ENCODE measurements at regions not wholly inside any gene's neighbourhood (a gene's known extent, or its start where the extent isn't known, plus 50 kb on each side); places are given as distances from the start of the nearest gene placed in this dataset.
"Not testable (repeated sequence)": the region's sequence is repeated elsewhere in the genome, so short reads cannot be mapped to it uniquely, and the experiment has no call there.

- DNase-seq, result no peak
These were observed 149.5 kb upstream of the SVIL start for GRCh38 chr10:29784175-29784773.

DNA sequence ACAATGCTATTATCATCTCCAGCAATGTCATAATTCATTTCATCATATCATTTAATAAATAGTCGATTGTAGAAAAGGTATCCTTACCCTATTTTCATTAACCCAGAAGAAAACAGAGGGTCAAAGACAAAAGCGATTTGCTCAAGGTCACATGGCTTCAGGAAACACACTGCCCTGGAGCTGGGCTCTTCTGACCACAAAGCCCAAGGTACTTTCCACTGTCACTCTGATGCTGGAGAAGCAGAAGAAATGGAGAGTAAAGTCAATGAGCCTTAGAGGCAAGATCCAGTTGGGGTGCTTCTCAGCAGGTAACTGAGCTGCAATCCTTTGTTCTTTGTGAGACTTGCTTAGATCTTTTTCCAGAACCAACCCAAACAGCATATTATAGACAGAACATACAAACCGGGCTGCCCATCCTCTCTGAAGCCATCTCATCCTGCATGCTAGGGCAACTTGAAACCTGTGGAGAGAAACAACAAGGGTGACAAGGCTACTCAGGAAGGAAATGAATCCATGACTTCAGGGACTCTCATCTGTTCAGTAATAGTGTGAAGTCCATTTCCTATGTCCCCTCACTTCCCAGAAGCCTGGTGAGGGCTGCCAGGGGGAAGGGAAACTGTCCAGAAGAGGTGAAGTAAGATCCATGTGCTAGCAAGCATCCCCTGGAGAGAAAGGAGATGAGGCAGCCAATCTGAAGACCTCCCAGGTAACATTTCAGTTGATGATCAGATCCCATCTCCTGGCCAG, 148.6 kb upstream of the SVIL start:
- DNase-seq, result no peak

GRCh38 chr10:29780639-29781038, 145.9 kb upstream of the SVIL start:
- no peak for DNase-seq

GRCh38 chr10:29780096-29780495, 145.3 kb upstream of the SVIL start:
- no peak for DNase-seq

DNA sequence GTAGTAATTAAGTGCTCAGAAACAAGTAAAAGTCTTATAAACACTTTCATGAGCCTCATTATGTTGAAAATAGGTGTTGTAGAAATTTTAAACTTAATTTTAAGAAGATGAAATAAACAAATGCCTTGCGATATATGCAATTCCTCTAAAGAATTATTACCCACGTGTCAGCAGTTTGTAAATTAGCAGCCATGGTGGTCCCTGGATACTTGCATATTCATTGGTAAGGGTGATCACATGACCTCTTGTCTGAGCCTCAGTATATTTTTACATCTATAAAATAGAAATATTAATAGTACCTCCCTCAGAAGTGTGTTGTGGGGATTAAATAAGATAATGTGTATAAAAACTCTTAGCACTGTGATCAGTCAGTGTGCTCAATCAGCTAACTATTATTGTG, 141.5 kb upstream of the SVIL start:
- no peak for DNase-seq

GRCh38 chr10:29774475-29774874, 139.7 kb upstream of the SVIL start:
- no peak for DNase-seq

DNA sequence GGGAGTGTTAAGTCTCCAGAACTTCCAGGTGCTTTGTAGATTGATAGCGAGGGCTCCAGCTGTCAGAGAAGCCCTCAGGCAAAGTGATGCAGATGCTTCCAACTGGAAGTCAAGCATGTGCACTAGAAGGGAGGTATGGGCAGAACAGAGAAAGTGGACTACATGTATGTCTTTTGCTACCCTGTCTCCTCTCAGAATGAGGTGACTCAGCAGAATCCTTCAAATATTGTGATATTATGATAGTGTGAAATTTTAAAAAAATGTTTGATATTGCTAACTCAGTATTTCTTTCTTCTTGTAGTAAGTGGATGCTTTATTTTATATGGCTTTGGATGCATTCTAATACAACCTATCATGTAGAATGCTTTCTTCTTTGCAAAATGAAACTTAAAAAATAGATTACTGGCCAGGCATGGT, 138.9 kb upstream of the SVIL start:
- no peak for DNase-seq

DNA sequence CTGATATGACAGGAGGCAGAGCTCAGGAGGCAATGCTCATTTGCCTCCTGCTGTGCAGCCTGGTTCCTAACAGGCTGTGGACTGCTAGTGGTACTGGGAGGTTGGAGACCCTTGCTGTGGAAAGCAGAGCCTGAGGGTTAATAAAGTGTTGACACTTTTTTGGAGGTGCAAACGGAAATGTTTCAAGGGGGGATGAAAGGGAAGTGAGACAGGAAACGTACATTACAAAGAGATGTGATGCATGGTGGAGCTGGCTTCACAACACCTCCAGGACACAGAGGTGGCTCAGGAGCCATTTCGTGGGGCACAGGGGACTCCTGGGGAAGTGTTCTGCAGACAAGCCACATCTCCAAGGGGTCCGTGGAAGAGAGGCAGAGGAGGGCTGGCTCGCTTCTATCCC, 137.6 kb upstream of the SVIL start:
- no peak for DNase-seq

DNA sequence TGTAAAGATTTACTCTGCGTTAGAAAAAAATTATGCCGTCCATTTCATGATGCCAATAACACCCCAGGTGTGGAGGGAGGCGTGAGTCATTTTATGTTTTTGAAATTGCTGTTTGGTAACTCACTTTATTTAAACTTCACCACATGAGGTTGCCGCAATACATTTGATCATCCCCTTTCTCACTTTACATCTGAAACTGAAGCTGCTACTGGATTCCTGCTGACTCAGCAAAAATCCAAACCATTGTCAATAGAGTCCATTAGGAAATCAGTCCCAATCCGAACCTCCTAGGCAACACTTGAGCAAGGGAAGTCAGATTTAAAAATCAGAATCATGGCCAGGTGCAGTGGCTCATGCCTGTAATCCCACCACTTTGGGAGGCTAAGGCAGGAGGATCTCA, 136.6 kb upstream of the SVIL start:
- no peak for DNase-seq

DNA sequence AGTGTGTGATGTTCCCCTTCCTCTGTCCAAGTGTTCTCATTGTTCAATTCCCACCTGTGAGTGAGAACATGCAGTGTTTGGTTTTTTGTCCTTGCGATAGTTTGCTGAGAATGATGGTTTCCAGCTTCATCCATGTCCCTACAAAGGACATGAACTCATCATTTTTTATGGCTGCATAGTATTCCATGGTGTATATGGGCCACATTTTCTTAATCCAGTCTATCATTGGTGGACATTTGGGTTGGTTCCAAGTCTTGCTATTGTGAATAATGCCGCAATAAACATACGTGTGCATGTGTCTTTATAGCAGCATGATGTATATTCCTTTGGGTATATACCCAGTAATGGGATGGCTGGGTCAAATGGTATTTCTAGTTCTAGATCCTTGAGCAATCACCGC, 134.5 kb upstream of the SVIL start:
- DNase-seq, result not testable (repeated sequence)

DNA sequence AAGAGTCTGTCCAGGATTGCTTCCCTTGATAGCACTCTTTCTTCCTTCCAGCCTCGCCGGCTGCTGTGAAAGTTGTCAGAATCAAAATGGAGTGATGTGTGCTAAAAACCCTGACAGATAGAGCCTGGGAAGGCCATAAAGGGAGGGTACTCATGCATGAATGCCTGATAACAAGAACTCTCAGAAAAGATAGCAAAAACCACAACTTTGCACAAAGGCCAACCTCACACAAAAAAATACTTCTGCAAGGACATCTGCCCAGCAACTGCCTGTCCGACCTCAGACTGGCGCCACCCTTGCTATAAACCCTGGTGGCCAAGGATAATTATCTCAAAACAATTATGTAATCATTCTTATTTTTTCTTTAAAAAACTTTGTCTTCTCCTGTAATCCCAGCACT, 133.2 kb upstream of the SVIL start:
- DNase-seq, result no peak

DNA sequence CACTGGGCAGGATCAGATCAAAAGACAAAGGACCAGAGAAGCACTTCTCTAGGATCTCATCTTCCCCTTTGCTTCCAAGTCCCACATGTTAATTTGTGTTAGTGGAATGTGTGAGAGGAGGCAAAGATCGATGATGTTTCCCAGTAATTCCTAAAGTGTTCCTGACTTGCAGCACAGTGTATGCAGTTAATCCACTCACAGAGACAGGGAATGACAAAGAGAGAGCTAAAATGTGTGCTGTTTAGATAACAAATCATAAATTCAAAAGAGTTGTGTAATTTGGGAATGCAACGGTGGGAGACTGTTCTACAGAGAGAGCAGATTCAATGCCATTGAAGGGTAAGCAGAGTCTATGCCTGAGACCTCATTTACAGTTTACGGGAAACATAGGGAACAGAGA, 132.0 kb upstream of the SVIL start:
- no peak for DNase-seq

GRCh38 chr10:29765330-29765729, 130.6 kb upstream of the SVIL start:
- no peak for DNase-seq

GRCh38 chr10:29763396-29763795, 128.6 kb upstream of the SVIL start:
- no peak for DNase-seq

DNA sequence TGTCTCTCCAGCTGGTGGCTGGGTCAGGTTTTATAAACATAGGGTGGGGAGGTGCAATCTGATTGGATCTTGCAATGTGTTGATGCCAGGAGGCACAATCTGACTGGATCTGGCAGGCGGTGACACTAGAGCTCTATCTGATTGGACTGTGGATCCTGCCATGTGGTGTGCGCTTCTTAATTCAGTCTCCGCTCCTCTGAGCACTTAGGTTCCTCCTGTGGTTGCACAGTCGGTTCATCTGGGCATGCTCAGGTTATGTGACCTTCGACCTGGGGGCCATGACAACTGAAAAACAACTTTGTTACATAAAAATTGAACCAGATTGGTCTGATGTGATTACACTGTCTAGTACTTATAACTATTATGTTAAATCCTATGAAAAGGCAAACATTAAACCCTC, 127.1 kb upstream of the SVIL start:
- no peak for DNase-seq

DNA sequence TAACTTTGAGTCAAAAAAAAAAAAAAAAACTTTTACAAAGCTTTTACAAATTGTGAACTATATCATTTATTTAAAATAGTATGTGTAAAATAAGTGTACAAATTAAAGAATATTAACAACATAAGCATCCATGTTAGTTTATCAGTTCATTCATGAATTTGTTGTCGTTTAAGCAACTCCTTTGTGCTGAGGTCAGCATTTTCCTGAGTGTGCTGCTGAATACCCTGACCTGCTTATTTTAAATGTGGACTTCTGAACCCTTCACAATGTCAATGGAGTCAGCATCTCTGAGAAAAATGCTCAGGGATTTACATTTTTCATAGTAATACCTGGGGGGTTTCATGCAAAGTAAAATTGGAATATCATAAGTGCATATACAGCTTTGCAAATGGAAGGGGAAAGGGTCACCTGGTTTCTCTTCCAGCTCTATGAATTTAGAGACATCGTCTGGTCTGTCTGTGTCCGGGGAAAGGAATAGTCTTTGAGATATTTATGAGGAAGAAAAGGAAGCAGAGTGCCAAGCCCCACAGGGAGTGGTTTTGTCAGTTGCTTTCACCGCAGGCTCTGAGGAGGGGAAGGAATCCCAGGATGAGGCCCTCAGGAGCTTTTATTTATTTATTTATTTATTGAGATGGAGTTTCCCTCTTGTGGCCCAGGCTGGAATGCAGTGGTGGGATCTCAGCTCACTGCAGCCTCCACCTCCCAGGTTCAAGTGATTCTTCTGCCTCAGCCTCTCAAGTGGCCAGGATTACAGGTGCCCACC, 125.5 kb upstream of the SVIL start:
- no peak for DNase-seq

- no peak for DNase-seq
These were observed 123.0 kb upstream of the SVIL start for GRCh38 chr10:29757551-29758297.

GRCh38 chr10:29756451-29756850, 121.7 kb upstream of the SVIL start:
- no peak for DNase-seq

GRCh38 chr10:29753283-29753682, 118.5 kb upstream of the SVIL start:
- DNase-seq, result no peak

GRCh38 chr10:29751684-29752083, 116.9 kb upstream of the SVIL start:
- DNase-seq, result no peak

GRCh38 chr10:29751240-29751639, 116.5 kb upstream of the SVIL start:
- no peak for DNase-seq

DNA sequence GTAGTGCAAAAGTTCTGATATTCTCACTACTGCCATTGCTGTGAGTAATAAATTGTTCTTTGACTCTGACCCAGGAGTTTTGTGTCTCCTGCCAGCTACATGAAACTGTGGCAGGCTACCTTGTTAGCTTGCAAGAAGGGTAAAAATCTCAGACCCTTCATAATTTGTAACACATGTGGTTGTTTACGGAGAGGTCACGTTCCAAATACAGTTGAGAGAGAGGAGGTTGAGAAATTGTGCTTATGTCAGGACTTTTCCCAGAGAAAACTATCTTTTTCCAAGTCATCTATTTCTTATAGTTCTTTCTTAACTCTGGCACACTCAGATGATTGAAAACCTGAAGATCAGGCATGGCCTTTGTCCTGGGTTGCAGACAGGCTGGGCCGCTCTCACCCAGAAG, 114.4 kb upstream of the SVIL start:
- no peak for DNase-seq

DNA sequence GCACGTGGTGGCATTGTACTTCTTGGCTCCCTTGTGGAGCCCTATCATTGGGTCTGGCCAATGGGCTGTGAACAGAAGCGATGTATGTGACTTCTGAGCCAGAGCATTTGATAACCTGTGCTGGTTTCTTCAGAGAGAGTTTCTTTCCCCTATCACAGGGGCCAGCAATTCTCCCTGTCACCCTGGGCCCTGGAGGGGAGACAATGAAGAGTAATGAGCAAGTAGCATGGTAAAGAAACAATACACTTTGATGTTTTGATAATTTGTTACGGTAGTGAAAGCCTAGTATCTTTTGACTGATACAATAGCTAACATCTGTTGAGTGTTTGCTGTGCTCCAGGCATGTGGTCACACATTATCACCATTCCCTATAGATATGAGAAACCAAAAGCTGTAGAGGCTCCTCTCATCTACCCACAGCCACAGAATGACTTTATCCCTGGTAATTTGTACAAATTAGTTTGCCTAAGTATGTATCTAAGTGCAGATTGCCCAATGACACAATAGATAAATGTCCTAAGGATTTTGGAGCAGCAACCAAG, 113.4 kb upstream of the SVIL start:
- no peak for DNase-seq

Measured in stimulated activated CD4-positive, alpha-beta T cell treated with anti-CD3 and anti-CD28 coated beads, Interleukin-15, amount 100 ng/mL, for 24 hours (primary cell).